Trophoblast cell (in vitro differentiated cells and primary cell): ENCODE measurements at regions not wholly inside any gene's neighbourhood (a gene's known extent, or its start where the extent isn't known, plus 50 kb on each side); places are given as distances from the start of the nearest gene placed in this dataset.

ENCODE experiments used
- DNase-seq, 2 donors: peaks; one replicate each; pipeline ENCODE4 v3.0.0-alpha.2; 2016
- H2AFZ ChIP-seq: 2 replicates; pipeline ENCODE4 v1.6.1; 2013; ENCODE audit warnings: low read length, moderate library complexity, mild to moderate bottlenecking; ENCODE audit not compliant: insufficient read depth, poor library complexity
- H2AK5ac ChIP-seq: 2 replicates; pipeline ENCODE4 v1.6.1; 2013; ENCODE audit warnings: mild to moderate bottlenecking, low read length
- H2BK120ac ChIP-seq: 2 replicates; pipeline ENCODE4 v1.6.1; 2013; ENCODE audit warnings: low read length, mild to moderate bottlenecking, moderate library complexity; ENCODE audit not compliant: insufficient read depth, poor library complexity
- H2BK12ac ChIP-seq: 2 replicates; pipeline ENCODE4 v1.6.1; 2013; ENCODE audit warnings: mild to moderate bottlenecking, low read length, moderate library complexity
- H2BK5ac ChIP-seq: 2 replicates; pipeline ENCODE4 v1.6.1; 2013; ENCODE audit warnings: low read length, low read depth, moderate library complexity, mild to moderate bottlenecking; ENCODE audit not compliant: poor library complexity
- H3K14ac ChIP-seq: 2 replicates; pipeline ENCODE4 v1.6.1; 2013; ENCODE audit warnings: mild to moderate bottlenecking, low read length
- H3K18ac ChIP-seq: 2 replicates; pipeline ENCODE4 v1.6.1; 2013; ENCODE audit warnings: mild to moderate bottlenecking, low read length
- H3K23ac ChIP-seq: 2 replicates; pipeline ENCODE4 v1.6.1; 2013; ENCODE audit warnings: low read length
- H3K27ac ChIP-seq: 2 replicates; pipeline ENCODE4 v1.5.1; 2013; ENCODE audit warnings: low read depth, mild to moderate bottlenecking, inconsistent platforms, low read length, moderate library complexity
- H3K27me3 ChIP-seq: 2 replicates; pipeline ENCODE4 v1.6.1; 2013; ENCODE audit warnings: inconsistent platforms, mild to moderate bottlenecking, low read length, moderate library complexity; ENCODE audit not compliant: insufficient read depth
- H3K36me3 ChIP-seq, 2 experiments: 1 replicate in 1 of 2; 2 replicates in 1 of 2; pipeline ENCODE4 v1.6.1; 2013; ENCODE audit warnings: low read length in 2 of 2, mild to moderate bottlenecking in 2 of 2, moderate library complexity in 1 of 2; ENCODE audit not compliant: insufficient read depth in 2 of 2, control insufficient read depth in 1 of 2
- H3K4ac ChIP-seq: 2 replicates; pipeline ENCODE4 v1.6.1; 2013; ENCODE audit warnings: low read depth, mild to moderate bottlenecking, low read length, moderate library complexity
- H3K4me1 ChIP-seq, 2 experiments: 1 replicate in 1 of 2; 2 replicates in 1 of 2; pipeline ENCODE4 v1.6.1; 2013; ENCODE audit warnings: low read length in 2 of 2, mild to moderate bottlenecking in 2 of 2, moderate library complexity in 1 of 2; ENCODE audit not compliant: insufficient read depth in 2 of 2, control insufficient read depth in 1 of 2
- H3K4me2 ChIP-seq: 2 replicates; pipeline ENCODE4 v1.6.1; 2013; ENCODE audit warnings: inconsistent platforms, mild to moderate bottlenecking, low read length, moderate library complexity
- H3K4me3 ChIP-seq: 2 replicates; pipeline ENCODE4 v1.5.1; 2013; ENCODE audit warnings: mild to moderate bottlenecking, low read depth, low read length, inconsistent platforms
- H3K79me1 ChIP-seq: one replicate; pipeline ENCODE4 v1.6.1; 2013; ENCODE audit warnings: low read length
- H3K79me2 ChIP-seq: 2 replicates; pipeline ENCODE4 v1.6.1; 2013; ENCODE audit warnings: low read length, mild to moderate bottlenecking; ENCODE audit not compliant: control insufficient read depth, insufficient read depth, poor library complexity
- H3K9ac ChIP-seq: 2 replicates; pipeline ENCODE4 v1.6.1; 2013; ENCODE audit warnings: mild to moderate bottlenecking, low read length
- H3K9me3 ChIP-seq: 2 replicates; pipeline ENCODE4 v1.6.1; 2013; ENCODE audit warnings: low read depth, mild to moderate bottlenecking, control low read depth, inconsistent platforms, low read length; ENCODE audit not compliant: insufficient read depth
- H4K12ac ChIP-seq: 2 replicates; pipeline ENCODE4 v1.6.1; 2013; ENCODE audit warnings: low read depth, mild to moderate bottlenecking, low read length, moderate library complexity
- H4K8ac ChIP-seq: 2 replicates; pipeline ENCODE4 v1.6.1; 2013; ENCODE audit warnings: low read depth, mild to moderate bottlenecking, low read length, moderate library complexity
- H4K91ac ChIP-seq: one replicate; pipeline ENCODE4 v1.6.1; 2013; ENCODE audit warnings: low read depth, mild to moderate bottlenecking, low read length, moderate library complexity
- WGBS: extraction: QIAGEN DNeasy Blood & Tissue Kit; methylation state at CpG from one replicate; pipeline ENCODE4 v1.1.7; 2013; ENCODE audit warnings: missing lambda C conversion rate; ENCODE audit not compliant: insufficient read length, insufficient coverage; ENCODE audit errors: extremely low coverage; 5-methylcytosine and 5-hydroxymethylcytosine counted together

DNA sequence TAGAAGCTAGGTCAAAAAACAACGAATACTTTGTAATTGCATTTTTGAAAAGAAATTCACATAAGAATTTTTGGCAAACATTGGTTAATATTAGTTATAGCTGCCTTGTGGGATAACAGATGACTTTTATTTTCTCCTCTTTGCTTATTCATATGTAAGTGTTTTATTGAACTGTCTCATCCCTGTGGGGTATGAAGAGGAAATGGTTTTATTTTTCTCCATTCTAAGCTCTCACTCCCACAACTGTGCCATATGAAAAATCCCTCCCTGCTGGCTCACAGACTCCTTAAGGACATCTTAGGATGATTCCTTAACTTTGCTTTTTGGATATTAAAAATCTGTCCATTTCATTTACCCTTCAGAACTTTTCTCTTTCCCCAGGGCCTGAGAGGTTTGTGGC, 300.6 kb downstream of the PPP1R2C start:
- Histone ChIP-seq H3K14ac (no peak overlapping the region), H3K79me1 (no peaks in the 10 kb centered on the region), H3K18ac (no peak overlapping the region), H2BK120ac (no peak overlapping the region), H3K4me2 (no peak overlapping the region), H2BK5ac (no peak overlapping the region), H3K9me3 (no peaks in the 10 kb centered on the region), H3K27ac (no peak overlapping the region), H3K4me3 (no peak overlapping the region), H2AFZ (no peak overlapping the region), H3K27me3 (no peaks in the 10 kb centered on the region), H2AK5ac (no peak overlapping the region), H3K9ac (no peak overlapping the region), H4K8ac (no peak overlapping the region), H2BK12ac (no peak overlapping the region), H3K4ac (no peak overlapping the region), H4K12ac (no peak overlapping the region), H4K91ac (no peak overlapping the region), H3K23ac (no peak overlapping the region), H3K79me2 (no peaks in the 10 kb centered on the region), H3K4me1 (no peaks in the 10 kb centered on the region), H3K36me3 (no peaks in the 10 kb centered on the region)
- no CpG with 5 or more reads among the region's 1 CpG for WGBS
- no peak for DNase-seq

DNA sequence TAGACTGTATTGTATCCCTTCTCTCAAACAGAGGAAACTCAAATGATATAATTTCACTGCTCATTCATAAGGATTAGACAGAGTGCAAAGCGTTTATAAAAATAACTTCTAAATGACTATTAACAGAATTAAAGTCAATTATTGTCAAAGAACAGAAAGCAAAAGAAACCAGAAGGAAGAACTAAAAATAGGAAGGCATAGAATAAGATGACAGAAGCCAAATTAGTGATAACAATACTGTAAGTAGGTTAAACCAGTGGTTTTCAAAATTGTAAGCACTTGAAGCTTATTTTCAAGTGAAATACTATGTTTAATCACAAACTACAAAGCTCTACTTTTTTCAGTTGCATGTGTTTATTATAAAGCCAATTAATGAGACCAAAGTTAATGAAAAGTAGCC, 305.2 kb downstream of the PPP1R2C start:
- Histone ChIP-seq H3K4me2 (no peak overlapping the region), H3K4me3 (no peak overlapping the region), H3K18ac (no peak overlapping the region), H3K4ac (no peak overlapping the region), H3K79me1 (no peaks in the 10 kb centered on the region), H2AFZ (no peak overlapping the region), H3K14ac (no peak overlapping the region), H2BK12ac (no peak overlapping the region), H2BK120ac (no peak overlapping the region), H4K12ac (no peak overlapping the region), H3K27ac (no peak overlapping the region), H2AK5ac (no peak overlapping the region), H3K4me1 (no peaks in the 10 kb centered on the region), H3K9me3 (no peaks in the 10 kb centered on the region), H4K91ac (no peak overlapping the region), H4K8ac (no peak overlapping the region), H3K23ac (no peak overlapping the region), H3K79me2 (no peaks in the 10 kb centered on the region), H3K9ac (no peak overlapping the region), H3K36me3 (no peaks in the 10 kb centered on the region), H2BK5ac (no peak overlapping the region), H3K27me3 (no peaks in the 10 kb centered on the region)
- no CpG with 5 or more reads among the region's 1 CpG for WGBS
- DNase-seq: no peak

DNA sequence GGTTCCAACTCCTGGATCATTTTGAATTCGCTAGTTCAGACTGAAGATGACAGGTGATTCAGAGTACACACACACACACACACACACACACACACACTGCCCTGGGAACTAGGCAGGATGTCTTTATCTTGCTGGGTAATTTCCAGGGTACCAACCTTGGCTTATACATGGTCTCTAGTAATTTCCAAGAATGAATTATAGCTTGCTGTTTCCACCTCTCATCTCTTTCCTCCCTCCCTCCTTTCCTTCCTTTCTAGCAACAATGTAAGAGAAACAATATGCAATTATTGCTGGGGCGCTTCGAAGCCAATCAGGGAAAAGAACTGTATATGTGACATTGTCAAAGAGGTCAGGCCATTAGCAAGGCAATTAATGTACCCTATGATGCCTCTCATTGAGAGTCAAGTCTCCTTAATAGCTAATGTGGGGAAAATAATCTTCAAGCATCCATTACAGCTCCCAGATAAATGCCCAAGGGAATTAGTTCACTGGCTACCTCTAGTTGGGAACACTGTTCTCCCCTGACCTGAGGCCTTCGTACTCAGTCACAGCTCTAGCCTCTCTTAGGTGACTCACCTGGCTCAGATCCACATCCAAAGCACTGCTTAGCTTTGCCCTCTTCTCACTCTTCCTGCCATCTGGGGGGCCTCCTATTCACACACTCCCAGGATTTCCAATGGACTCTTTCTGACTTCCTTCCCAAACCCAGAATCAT, 311.5 kb downstream of the PPP1R2C start:
- H2AFZ ChIP-seq: no peak overlapping the region
- H4K8ac ChIP-seq: no peak overlapping the region
- no peak overlapping the region for H3K4me2 ChIP-seq
- no peak for DNase-seq
- no peaks in the 10 kb centered on the region for H3K4me1 ChIP-seq
- no peak overlapping the region for H4K12ac ChIP-seq
- H2BK120ac ChIP-seq: no peak overlapping the region
- H2BK12ac ChIP-seq: no peak overlapping the region
- H3K79me2 ChIP-seq: no peaks in the 10 kb centered on the region
- no peak overlapping the region for H3K27ac ChIP-seq
- no peaks in the 10 kb centered on the region for H3K79me1 ChIP-seq
- H3K27me3 ChIP-seq: no peaks in the 10 kb centered on the region
- H4K91ac ChIP-seq: no peak overlapping the region
- H3K14ac ChIP-seq: no peak overlapping the region
- WGBS: no CpG with 5 or more reads among the region's 4 CpGs
- no peak overlapping the region for H3K23ac ChIP-seq
- no peak overlapping the region for H3K18ac ChIP-seq
- no peak overlapping the region for H3K4me3 ChIP-seq
- no peak overlapping the region for H2AK5ac ChIP-seq
- H3K4ac ChIP-seq: no peak overlapping the region
- no peaks in the 10 kb centered on the region for H3K9me3 ChIP-seq
- no peaks in the 10 kb centered on the region for H3K36me3 ChIP-seq
- H3K9ac ChIP-seq: no peak overlapping the region
- no peak overlapping the region for H2BK5ac ChIP-seq

DNA sequence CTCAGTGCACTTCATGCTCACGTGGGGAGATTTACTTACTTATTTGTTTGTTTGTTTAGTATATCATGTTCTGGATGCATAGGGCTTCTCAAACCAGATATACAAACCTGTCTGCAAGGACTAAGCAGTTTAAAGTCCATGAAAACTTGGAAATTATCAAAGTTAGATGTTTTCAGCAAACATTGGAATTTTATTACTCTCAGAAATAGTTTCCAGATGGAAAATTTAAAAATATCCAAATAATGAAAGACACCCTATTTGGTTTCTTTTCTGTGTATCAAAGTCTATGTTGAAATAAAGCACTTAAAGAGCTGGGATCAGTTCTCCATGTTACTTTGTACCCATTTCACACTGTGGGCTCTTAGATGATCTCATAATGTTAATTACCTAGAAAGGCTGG, 312.1 kb downstream of the PPP1R2C start:
- Histone ChIP-seq H2BK120ac (no peak overlapping the region), H3K79me1 (no peaks in the 10 kb centered on the region), H3K4me3 (no peak overlapping the region), H3K4me2 (no peak overlapping the region), H4K8ac (no peak overlapping the region), H2AK5ac (no peak overlapping the region), H3K27ac (no peak overlapping the region), H3K9ac (no peak overlapping the region), H2BK12ac (no peak overlapping the region), H3K14ac (no peak overlapping the region), H3K18ac (no peak overlapping the region), H3K9me3 (no peaks in the 10 kb centered on the region), H3K23ac (no peak overlapping the region), H3K27me3 (no peaks in the 10 kb centered on the region), H2BK5ac (no peak overlapping the region), H3K36me3 (no peaks in the 10 kb centered on the region), H4K12ac (no peak overlapping the region), H2AFZ (no peak overlapping the region), H3K4me1 (no peaks in the 10 kb centered on the region), H3K4ac (no peak overlapping the region), H4K91ac (no peak overlapping the region), H3K79me2 (no peaks in the 10 kb centered on the region)
- WGBS: no CpG with 5 or more reads among the region's 1 CpG
- DNase-seq: no peak
